ENCODE measurements at regions not wholly inside any gene's neighbourhood (a gene's known extent, or its start where the extent isn't known, plus 50 kb on each side); places are given as distances from the start of the nearest gene placed in this dataset.

GRCh38 chr1:172811694-172812093 lies 152.8 kb downstream of the FASLG start:
- Histone ChIP-seq H3K27ac (ENCODE audit: low read depth, low read length) (no peak overlapping the region), H4K20me1 (ENCODE audit: control insufficient read depth, insufficient read depth, low read depth, low read length) (no peaks in the 10 kb centered on the region), H3K9me2 (replicated peaks; ENCODE audit: control insufficient read depth, low read length) (no peaks in the 10 kb centered on the region), H3K9me3 (ENCODE audit: control insufficient read depth, insufficient read depth, low read length) (peaks cover 16% of the 10 kb centered on the region; the same call in 1 of the 2 replicates), H3K79me2 (ENCODE audit: control insufficient read depth, low read length) (no peaks in the 10 kb centered on the region), H3K36me3 (ENCODE audit: control insufficient read depth, low read length) (no peaks in the 10 kb centered on the region), H3K4me1 (ENCODE audit: control insufficient read depth, low read length) (peaks cover 17% of the 10 kb centered on the region), H3F3A (ENCODE audit: control insufficient read depth, insufficient read depth) (no peaks in the 10 kb centered on the region), H3K27me3 (ENCODE audit: control insufficient read depth, low read length) (no peaks in the 10 kb centered on the region), H3K4me2 (ENCODE audit: low read length) (no peak overlapping the region), H3K4me3 (ENCODE audit: low read length) (no peak overlapping the region)
- TF ChIP-seq EZH2phosphoT487 (IDR thresholded peaks at IDR 0.05; ENCODE audit: borderline replicate concordance, low read length): no peak
- no peak for TF ChIP-seq CTCF (IDR thresholded peaks at IDR 0.05; ENCODE audit: low read depth, low read length, poor library complexity, severe bottlenecking)

- Histone ChIP-seq H4K20me1 (ENCODE audit: control insufficient read depth, insufficient read depth, low read depth, low read length) (no peaks in the 10 kb centered on the region), H3K9me3 (ENCODE audit: control insufficient read depth, insufficient read depth, low read length) (peaks cover 16% of the 10 kb centered on the region; the same call in 1 of the 2 replicates), H3K4me1 (ENCODE audit: control insufficient read depth, low read length) (peaks cover 22% of the 10 kb centered on the region), H3K27ac (ENCODE audit: low read depth, low read length) (no peak overlapping the region), H3F3A (ENCODE audit: control insufficient read depth, insufficient read depth) (no peaks in the 10 kb centered on the region), H3K4me2 (ENCODE audit: low read length) (no peak overlapping the region), H3K36me3 (ENCODE audit: control insufficient read depth, low read length) (no peaks in the 10 kb centered on the region), H3K79me2 (ENCODE audit: control insufficient read depth, low read length) (no peaks in the 10 kb centered on the region), H3K27me3 (ENCODE audit: control insufficient read depth, low read length) (no peaks in the 10 kb centered on the region), H3K4me3 (ENCODE audit: low read length) (no peak overlapping the region), H3K9me2 (replicated peaks; ENCODE audit: control insufficient read depth, low read length) (no peaks in the 10 kb centered on the region)
- TF ChIP-seq EZH2phosphoT487 (IDR thresholded peaks at IDR 0.05; ENCODE audit: borderline replicate concordance, low read length): no peak
- no peak for TF ChIP-seq CTCF (IDR thresholded peaks at IDR 0.05; ENCODE audit: low read depth, low read length, poor library complexity, severe bottlenecking)
Observed at GRCh38 chr1:172812118-172812517, 153.2 kb downstream of the FASLG start.

- H3K27ac ChIP-seq (ENCODE audit: low read depth, low read length): no peak overlapping the region
- TF ChIP-seq CTCF (IDR thresholded peaks at IDR 0.05; ENCODE audit: low read depth, low read length, poor library complexity, severe bottlenecking): no peak
- H3K9me2 ChIP-seq (replicated peaks; ENCODE audit: control insufficient read depth, low read length): no peaks in the 10 kb centered on the region
- no peak overlapping the region for H3K4me2 ChIP-seq (ENCODE audit: low read length)
- H3K4me3 ChIP-seq (ENCODE audit: low read length): no peak overlapping the region
- H3K27me3 ChIP-seq (ENCODE audit: control insufficient read depth, low read length): no peaks in the 10 kb centered on the region
- peaks cover 8% of the 10 kb centered on the region; the same call in 1 of the 2 replicates for H3K36me3 ChIP-seq (ENCODE audit: control insufficient read depth, low read length)
- H4K20me1 ChIP-seq (ENCODE audit: control insufficient read depth, insufficient read depth, low read depth, low read length): no peaks in the 10 kb centered on the region
- H3K9me3 ChIP-seq (ENCODE audit: control insufficient read depth, insufficient read depth, low read length): peaks cover 16% of the 10 kb centered on the region; the same call in 1 of the 2 replicates
- no peaks in the 10 kb centered on the region for H3K79me2 ChIP-seq (ENCODE audit: control insufficient read depth, low read length)
- peaks cover 34% of the 10 kb centered on the region for H3K4me1 ChIP-seq (ENCODE audit: control insufficient read depth, low read length)
- H3F3A ChIP-seq (ENCODE audit: control insufficient read depth, insufficient read depth): peaks cover 4% of the 10 kb centered on the region
Observed at GRCh38 chr1:172813330-172813729, 154.4 kb downstream of the FASLG start.
